Prostate gland (tissue), 2 donors: ENCODE measurements at regions not wholly inside any gene's neighbourhood (a gene's known extent, or its start where the extent isn't known, plus 50 kb on each side); places are given as distances from the start of the nearest gene placed in this dataset.

Source experiments
- CTCF ChIP-seq, 4 experiments: fragments of 200-600 bp in 2 of 4; fragments of 450-650 bp in 2 of 4; sonication (generic) in 2 of 4; IDR thresholded peaks; 1 replicate in 3 of 4; 2 replicates in 1 of 4; pipeline ENCODE4 v1.5.1; 2016 to 2019; ENCODE audit warnings: antibody characterized with exemption in 4 of 4, mild to moderate bottlenecking in 2 of 4, moderate library complexity in 2 of 4
- POLR2A ChIP-seq: fragments of 450-650 bp; IDR thresholded peaks from one replicate; pipeline ENCODE4 v1.6.1; 2016; ENCODE audit warnings: antibody characterized with exemption, mild to moderate bottlenecking

- TF ChIP-seq CTCF (IDR thresholded peaks at IDR 0.05) = no peak
- TF ChIP-seq POLR2A = no peak
Measured at GRCh38 chr11:17138562-17138961, 61.1 kb upstream of the RPS13 start.
